GM21360 (cell line): ENCODE measurements at regions not wholly inside any gene's neighbourhood (a gene's known extent, or its start where the extent isn't known, plus 50 kb on each side); places are given as distances from the start of the nearest gene placed in this dataset.
A peak's percentile ranks its signal among the peaks of the same experiment; 100 is the strongest.

Experiments
- ATAC-seq: cut with Tn5 transposase; IDR thresholded peaks from one replicate; pipeline ENCODE4 v1.9.1; 2021; ENCODE audit warnings: mild to moderate bottlenecking, moderate library complexity; ENCODE audit not compliant: unreplicated experiment

DNA sequence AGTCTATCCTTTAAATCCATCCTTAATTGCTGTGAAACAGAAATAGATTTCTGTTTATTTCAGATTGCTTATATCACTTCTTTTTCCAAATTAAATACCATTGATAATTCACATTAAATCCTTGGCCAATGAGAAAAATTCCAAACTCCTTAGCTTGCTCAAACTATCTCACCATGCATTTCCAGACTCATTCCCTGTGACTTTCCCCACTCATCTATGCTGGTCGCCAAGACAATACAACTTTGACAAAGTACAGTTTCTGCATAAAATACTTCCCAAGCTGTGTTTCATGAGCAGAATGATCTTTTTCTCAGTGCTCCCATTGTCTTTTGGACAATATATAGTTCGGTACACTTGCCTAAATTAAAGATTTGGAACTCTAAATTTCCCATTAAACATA is 575.6 kb downstream of the CPS1 start:
- no peak for ATAC-seq

DNA sequence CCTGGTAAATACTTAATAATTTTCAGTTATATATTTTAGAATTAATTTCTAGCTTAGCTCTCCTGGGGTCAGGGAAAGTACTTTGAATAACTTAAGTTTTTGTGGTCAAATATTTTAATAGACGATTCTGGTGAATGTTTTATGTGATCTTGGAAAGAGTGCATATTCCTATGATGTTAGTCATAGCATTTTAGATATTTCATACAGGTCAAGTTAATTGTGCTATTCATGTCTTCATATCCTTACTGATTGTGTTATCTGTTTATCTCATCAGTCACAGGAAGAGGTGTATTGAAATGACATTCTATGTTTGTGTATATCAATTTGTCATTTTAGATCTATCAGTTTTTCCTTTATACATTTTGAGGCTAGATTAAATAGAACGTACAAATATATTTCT is 576.2 kb downstream of the CPS1 start:
- no peak for ATAC-seq

DNA sequence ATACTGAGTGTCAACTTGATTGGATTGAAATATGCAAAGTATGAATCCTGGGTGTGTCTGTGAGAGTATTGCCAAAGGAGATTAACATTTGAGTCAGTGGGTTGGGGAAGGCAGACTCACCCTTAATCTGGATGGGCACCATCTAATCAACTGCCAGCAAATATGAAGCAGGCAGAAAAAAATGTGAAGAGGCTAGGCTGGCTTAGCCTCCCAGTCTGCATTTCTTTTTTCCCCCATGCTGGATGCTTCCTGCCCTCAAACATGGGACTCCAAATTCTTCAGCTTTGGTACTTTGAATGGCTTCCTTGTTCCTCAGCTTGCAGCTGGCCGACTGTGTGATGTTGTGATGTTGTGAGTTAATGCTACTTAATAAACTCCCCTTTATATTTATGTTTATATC is 577.4 kb downstream of the CPS1 start:
- no peak for ATAC-seq

DNA sequence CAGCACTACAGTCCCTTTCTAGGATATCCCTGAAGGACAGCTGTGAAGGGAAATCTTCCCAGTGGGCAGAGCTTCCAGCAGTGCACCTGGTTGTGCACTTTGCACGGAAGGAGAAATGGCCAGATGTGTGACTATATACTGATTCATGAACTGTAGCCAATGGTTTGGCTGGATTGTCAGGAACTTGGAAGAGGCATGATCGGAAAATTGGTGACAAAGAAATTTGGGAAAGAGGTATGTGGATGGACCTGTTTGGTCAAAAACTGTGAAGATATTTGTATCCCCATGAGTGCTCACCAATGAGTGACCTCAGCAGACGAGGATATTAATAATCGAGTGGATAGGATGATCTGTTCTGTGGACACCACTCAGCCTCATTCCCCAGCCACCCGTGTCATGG is 582.2 kb downstream of the CPS1 start:
- no peak for ATAC-seq

DNA sequence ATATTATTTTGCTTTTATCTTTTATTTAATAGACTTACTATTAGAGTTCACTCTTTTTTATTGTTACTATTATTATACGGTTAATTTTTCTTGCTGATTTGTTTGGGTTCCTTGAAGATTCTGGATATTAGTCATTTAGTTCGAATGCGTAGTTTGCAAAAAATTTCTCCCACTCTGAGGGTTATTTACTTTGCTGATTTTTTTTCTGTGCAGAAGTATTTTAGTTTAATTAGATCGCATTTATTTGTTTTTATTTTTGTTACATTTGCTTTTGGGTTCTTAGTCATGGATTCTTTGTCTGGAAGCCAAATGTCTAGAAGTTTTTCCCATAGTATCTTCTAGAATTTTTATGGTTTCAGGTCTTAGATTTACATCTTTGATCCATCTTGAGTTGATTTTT is 585.2 kb downstream of the CPS1 start:
- no peak for ATAC-seq

DNA sequence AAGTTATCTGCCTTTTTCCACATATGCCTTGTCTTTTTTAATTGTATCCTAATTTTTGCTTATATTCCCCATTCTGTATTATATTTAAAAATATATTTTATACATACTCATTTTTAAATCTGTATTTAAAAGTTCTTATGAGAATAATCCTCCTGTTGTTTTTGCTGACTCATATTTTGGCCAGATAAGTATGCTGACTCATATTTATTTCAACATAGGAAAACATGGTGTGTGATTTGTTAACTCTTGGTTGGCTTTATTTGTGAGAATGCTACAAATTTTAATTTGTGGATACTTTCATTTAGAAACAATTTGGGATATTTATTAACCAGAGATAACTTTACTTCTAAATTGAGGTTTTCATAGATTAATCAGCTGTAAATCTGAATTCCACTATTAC is 587.7 kb downstream of the CPS1 start:
- no peak for ATAC-seq

DNA sequence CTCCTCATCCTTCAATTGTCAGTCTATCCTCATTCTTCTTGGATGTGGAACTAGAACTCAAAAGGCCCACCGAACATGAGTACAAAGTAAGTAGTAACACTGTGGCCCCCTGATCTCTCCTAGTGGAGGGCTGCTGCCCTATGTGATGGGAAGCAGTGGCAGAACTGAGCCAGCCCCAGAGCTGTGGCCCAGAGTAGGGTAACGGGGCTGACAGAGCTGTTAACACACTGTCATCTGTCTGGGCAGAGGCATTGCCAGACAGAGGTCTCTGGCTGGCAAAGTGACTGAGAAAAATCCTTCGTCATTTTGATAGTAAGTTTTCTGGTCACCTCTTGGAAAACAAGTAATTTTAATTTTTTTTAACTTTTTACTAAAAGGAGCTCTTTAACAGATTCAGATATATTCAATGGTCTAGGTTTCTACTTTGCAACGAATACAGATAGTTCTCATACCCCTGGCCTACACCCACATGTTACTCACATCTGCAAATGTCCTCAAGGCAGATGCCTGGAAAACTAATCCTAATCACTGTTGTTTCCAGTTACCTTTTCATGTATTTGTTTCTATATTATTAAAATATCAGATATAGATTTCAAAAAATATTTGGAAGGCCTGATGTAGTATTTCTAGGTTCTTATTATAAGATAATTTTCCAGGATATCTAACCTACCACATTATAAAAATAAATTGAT is 588.7 kb downstream of the CPS1 start:
- ATAC-seq = no peak

DNA sequence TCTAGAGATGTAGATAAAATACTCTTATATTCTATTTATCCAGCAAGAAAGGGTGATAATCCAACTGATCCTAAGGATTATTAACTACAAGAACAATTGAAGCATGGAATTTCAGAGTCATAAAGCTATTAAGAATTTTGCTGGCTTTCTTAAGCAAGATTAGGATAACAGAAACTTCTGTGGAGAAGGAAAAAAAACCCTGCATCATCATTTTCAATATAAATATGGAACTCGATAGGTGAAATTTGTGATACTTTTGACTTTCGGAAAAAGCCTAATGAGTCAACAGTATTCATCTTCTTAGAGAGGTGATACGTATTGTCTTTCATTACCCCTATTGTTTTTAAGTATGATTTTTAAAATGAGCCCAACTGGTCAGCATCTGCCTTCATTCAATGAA is 593.3 kb downstream of the CPS1 start:
- ATAC-seq = no peak

DNA sequence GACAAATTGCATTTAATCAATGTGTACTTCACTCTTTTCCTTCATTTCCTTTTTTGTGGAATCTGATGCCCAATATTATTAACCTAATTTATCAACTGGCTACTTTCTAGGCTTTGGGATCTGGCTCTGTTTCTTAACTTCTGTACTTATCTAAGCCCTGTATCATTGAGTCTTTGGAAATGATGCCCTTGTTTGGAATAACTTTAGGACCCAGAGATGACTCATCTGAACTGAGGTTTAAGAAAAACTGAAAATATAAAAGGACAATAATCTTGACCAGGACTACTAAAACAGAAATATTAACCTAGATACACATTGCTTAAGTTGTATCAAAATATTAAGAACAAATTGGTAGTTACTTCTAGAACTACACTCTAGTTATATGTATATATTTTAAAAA is 600.8 kb downstream of the CPS1 start:
- no peak for ATAC-seq

DNA sequence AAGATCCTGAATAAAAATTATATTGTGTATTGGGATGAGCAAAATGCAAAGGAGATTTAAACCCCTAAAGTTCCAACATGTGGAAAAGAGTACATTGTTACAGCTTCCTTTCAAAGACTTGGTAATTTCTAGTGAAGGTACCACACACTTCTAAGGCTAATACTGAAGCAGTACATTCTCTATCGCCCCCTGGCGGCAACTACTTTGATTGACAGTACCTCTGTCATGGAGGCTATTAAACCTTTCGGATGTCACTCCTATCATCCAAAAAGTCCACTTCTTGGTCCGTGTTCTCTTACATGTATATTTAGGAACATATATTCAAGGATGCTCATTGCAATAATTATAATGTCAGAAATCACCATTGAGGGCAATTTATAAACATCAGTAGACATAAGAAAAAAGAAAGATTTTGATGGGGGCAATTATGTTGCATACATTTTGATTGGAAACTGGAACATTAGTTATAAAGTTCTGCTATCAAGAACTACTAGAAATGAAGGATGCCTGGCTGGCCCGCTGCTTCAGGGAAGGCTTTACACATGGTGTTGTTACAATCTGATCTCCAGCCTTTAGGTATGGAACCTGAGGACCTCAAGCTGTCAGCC is 601.6 kb downstream of the CPS1 start:
- peak; percentile 100 for ATAC-seq

DNA sequence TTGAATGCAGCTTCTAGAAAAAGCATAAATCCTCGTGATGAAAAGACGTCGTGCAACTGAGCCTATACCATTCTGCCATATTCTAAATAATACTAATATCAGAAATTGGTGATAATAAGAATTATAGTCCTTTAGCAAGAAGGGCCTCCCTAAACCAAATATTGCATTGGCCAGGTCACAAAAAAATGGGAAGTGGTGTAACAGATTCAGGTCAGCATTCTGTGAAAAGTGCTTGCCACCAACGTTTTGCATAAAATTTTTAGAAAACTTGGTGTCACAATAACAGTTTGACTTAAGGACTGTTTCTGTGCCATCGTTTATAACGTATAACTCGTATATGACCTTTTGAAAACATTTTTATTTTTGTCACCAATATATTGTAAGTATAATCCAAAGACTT is 603.6 kb downstream of the CPS1 start:
- ATAC-seq = no peak

DNA sequence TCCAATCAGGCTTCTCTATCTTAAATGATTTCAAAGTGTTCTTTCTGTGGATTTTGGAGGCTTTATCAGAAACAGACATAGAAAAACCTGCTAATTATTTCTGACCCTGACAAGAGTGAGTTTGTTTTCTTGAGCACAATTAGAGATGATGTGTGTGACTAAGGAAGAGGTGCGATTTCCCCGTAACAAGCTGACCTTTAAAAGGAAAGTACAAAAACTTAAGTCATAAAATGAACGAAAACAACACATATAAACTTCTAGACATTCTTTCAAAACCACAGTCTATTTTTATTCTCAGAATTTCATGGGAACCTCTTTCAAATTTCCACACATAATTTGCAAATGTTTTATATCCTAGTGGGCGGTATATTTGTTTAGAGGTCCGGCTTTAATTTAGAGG is 604.8 kb downstream of the CPS1 start:
- no peak for ATAC-seq

DNA sequence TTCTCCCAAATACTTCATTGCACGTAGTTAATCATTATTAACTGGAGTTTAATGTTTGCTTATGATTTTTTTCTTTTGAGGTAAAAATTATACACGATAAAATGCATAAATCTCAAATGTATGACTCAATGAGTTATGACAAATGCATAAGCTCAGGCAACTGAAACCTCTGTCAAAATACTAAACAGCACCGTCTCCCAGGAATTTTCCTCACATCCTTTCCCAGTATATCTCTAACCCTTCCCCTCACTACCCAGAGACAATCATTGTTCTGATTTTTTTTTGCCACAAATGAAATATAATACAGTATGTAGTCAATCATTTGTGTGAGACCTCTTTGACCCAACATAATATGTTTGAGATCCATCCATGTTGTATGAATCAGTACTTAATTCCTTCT is 606.5 kb downstream of the CPS1 start:
- no peak for ATAC-seq

DNA sequence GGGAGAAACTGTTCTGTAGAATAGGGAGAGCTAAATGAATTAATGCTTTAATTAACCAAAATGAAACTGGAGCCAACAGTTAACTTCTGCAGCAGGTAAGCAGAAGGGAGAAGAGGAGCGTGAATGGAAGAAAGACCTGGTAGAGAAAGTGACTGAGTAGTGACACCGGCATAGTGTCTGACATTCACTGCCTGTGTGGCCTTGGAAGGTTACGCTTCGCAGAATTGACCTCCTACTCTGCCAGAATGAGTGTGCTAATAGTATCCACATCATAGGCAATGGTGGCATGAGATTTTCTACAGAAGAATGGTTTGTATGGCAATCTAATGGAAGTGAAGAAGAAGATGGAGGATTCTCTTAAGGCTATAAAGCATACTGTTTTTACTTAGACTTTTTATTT is 614.4 kb downstream of the CPS1 start:
- ATAC-seq = no peak

DNA sequence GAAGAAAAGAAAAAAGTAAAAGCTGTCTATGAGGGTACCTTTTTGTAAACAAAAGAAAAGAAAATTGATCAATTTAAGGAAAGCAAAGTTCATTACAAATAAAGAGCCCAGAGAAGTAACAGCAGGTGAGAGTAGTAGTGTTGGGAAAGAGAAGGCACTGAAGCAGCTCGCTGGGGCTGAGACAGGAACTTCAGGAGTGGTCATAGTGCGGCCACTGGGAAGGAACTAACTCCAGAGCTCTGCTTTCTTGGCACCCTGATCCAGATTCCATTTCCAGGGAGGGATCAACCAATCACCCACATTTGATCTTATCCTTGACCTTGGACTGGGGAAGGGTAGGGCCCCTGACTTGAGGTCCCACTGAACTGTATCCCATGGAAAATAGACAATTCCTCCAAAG is 617.6 kb downstream of the CPS1 start:
- no peak for ATAC-seq

DNA sequence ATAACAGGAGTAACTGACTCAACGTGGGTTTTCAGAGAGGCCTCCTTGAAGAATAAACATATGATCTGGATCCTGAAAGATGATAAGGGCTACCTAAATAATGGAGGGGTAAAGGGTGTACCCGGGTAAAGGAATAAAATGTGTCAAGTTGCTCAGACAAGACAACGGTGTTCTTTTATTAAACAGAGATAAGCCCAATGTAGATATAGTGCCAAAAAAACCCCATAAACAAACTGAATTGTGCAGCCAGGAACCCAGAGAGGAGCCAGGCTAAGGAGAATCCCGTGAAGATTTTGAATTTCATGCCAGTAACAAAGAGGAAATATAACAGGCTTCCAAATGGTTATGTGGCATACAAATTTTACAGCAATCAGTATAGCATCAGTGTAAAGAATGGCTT is 618.2 kb downstream of the CPS1 start:
- ATAC-seq = no peak

DNA sequence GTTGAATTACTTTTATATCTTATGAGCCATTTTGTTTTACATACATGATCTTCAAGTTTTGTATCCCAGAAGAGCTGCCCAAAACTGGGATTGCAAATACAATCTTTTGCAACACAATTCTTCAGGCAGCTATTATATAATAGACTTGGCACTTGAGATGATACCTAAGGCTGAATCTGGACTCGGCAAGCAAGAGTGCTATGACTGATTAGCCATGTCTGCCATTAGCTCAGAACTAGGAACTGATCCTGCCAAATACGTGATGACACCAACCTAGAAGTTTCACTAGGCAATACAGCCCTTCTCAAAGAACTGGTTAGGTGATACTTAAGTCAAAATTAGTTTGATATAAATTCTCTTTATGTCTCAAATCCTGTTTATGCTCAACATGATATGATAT is 619.6 kb downstream of the CPS1 start:
- ATAC-seq = no peak

DNA sequence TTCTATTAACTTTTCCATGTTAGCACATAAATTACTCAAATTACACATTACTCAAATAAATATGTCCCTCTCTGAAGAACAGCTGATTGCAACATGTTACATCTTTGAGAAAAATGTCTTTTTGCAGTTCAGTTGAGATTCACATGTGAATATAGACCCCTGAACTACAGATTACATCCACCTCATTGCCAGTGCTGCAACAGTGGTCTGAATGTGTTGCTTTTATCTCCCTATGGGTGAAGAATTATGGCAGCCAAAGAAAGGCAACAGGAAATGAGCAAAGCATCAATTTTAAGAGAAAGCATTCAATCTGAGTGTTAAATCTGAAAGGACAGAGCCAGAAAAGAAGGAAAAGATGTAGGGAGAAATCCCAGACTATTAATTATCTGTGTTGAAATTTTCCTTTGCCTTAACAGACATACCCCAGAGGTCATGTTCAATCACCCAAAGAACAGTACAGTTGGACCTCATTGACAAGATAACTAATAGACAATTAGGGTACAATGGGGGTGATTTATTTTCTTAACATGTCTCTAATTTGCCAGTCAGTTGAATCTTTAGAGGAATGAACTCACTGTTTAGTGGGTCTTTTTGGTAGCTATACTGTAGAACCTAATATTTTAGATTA is 620.2 kb downstream of the CPS1 start:
- ATAC-seq = no peak

DNA sequence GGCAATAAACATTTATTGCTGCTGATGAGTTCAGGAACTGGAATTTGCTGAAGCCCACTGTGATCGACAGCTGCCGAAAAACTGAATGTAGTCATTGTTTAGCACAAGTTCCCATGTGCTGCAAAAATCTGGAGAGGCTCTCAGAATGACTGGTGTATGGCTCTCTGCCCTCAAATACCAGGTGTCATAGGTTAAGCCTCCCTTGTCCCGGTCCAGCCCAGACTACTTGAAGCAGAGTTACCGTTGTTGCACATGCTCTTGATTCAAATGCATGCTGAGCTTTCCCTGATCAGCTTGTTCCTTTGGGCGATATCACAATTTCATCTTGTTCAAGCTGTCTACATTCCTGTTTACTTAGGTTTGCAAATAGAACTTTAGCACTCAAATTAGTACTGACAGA is 625.2 kb downstream of the CPS1 start:
- ATAC-seq = no peak

DNA sequence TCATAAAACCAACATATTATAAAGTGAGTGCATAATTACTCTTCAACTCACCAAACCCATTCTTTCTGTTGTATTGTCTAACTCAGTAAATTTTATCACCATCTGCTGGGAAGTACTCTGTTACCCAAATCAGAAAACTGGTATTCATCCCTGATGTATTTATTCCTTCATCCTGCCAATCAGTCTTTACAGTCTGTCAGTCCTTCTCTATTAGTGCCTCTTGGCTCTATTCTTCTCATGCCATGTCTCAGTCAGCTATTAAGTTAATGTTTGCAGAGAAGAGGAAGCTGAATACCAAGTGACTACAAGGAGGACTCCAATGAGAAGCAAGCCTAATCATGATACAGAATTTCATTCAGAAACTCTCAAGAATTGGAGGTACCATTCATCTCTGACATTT is 631.2 kb downstream of the CPS1 start:
- no peak for ATAC-seq

DNA sequence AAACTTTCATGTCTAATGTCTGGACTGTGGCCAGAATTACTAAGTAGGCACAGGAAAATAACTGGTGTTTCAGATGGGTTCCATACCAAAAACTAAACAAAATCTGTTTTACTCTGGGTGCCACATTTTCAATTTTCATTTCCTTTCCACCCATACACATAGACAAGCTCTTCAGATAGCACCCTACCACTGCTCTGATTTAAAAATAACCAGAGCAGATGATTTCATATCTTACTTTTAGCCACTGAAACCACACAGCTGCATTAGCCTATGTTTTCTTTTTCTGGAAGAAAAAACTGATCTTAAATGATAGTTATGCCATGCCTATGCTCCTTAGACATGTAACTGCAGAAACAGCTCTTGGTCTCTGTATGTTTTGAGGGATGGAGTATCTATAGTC is 647.6 kb downstream of the CPS1 start:
- peak; percentile 98 for ATAC-seq

DNA sequence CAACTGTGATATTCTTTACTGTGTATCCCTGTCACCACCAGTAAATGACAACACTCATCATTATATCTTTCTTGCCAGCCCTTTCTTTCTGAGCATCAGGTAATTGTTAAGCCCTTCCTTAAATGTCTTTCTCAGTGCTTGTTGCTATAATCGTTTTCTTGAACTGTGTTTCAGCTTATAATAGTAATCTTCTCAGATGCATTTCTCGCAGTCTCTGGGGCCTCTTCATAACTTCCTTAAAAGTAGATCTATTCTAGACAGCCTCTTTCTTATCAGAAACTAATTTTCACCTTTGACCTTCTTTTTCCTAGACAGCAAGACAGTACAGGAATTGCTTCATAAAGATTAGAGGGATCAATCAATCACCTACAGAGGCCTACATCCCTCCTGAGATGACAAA is 648.1 kb downstream of the CPS1 start:
- ATAC-seq = peak; percentile 43

DNA sequence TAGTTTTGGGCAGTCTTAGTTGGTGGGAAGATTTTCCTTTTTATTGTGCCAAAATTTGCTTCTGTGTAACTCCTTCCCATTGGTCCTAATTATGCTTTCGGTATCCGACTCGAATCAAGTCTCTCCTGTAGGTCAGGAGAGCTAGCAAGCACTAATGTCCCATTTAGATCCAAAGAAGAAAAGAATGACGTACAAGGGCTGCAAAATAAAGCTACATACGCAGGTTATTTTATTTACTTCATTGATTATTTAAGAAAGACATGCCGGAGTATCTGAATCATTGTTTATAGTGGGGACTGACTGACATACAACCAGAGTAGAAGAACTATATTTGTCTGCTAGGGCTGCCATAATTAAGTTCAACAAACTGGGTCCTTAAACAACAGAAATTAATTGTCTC is 648.5 kb downstream of the CPS1 start:
- no peak for ATAC-seq
